B cell (primary cell): ENCODE measurements at regions not wholly inside any gene's neighbourhood (a gene's known extent, or its start where the extent isn't known, plus 50 kb on each side); places are given as distances from the start of the nearest gene placed in this dataset.

Experiments
- ATAC-seq: fragments of 200-7000 bp; cut with Tn5 transposase; one replicate; pipeline ENCODE4 v1.10.0; 2021; ENCODE audit warnings: low read depth, mild to moderate bottlenecking, moderate number of reproducible peaks, moderate library complexity
- CTCF ChIA-PET: fragments of 350-600 bp; sonication (Branson Sonifier 250); formaldehyde crosslinking; loops from one replicate; lab custom pipeline; 2021; ENCODE audit warnings: antibody characterized with exemption, inconsistent platforms; lab: Charles Lee
- POLR2A ChIA-PET: fragments of 350-600 bp; sonication (Branson Sonifier 250); formaldehyde crosslinking; loops from one replicate; lab custom pipeline; 2021; ENCODE audit warnings: antibody characterized with exemption; lab: Charles Lee
- DNase-seq: peaks from one replicate; pipeline ENCODE4 v3.0.0; 2013
- H2AFZ ChIP-seq: 2 replicates; pipeline ENCODE4 v1.6.1; 2012; ENCODE audit warnings: mild to moderate bottlenecking, low read depth, low read length; ENCODE audit not compliant: insufficient read depth, poor library complexity, severe bottlenecking
- H3K27ac ChIP-seq, 2 donors: 1 replicate in 1 of 2; 2 replicates in 1 of 2; pipeline ENCODE4 v1.5.1; 2012 to 2013; ENCODE audit warnings: low read length in 2 of 2, mild to moderate bottlenecking in 2 of 2, moderate library complexity in 1 of 2
- H3K27me3 ChIP-seq, 4 experiments: fragments of 200-600 bp in 1 of 4; sonication (generic) in 1 of 4; replicated peaks in 1 of 4; 1 replicate in 2 of 4; 2 replicates in 2 of 4; pipeline versions ENCODE4 v1.6.1 to v1.7.0; 2013 to 2016; ENCODE audit warnings: low read length in 3 of 4, mild to moderate bottlenecking in 2 of 4, mixed read lengths in 1 of 4, moderate library complexity in 1 of 4; ENCODE audit not compliant: insufficient read depth in 4 of 4, control insufficient read depth in 3 of 4; ENCODE audit errors: control extremely low read depth in 1 of 4
- H3K36me3 ChIP-seq, 2 experiments: replicated peaks in 1 of 2; 1 replicate in 1 of 2; 2 replicates in 1 of 2; pipeline versions ENCODE4 v1.6.1 to v1.7.1; 2013; ENCODE audit warnings: low read length in 1 of 2; ENCODE audit not compliant: insufficient read depth in 2 of 2, control insufficient read depth in 1 of 2; ENCODE audit errors: control extremely low read depth in 1 of 2, extremely low read depth in 1 of 2
- H3K4me1 ChIP-seq, 2 donors: fragments of 200-600 bp in 1 of 2; sonication (generic) in 1 of 2; 1 replicate in 1 of 2; 2 replicates in 1 of 2; pipeline versions ENCODE4 v1.5.1 to v1.6.1; 2013 to 2017; ENCODE audit warnings: low read length in 2 of 2; ENCODE audit not compliant: control insufficient read depth in 2 of 2, insufficient read depth in 2 of 2
- H3K4me2 ChIP-seq: replicated peaks from 2 replicates; pipeline ENCODE3; 2012; ENCODE audit warnings: mild to moderate bottlenecking, low read depth, low read length; ENCODE audit not compliant: poor library complexity, severe bottlenecking
- H3K4me3 ChIP-seq, 5 experiments: fragments of 200-600 bp in 1 of 5; sonication (generic) in 1 of 5; 1 replicate in 3 of 5; 2 replicates in 2 of 5; pipeline versions ENCODE4 v1.5.1 to v1.7.0; 2011 to 2016; ENCODE audit warnings: low read length in 4 of 5, mild to moderate bottlenecking in 4 of 5, low read depth in 2 of 5, control low read depth in 1 of 5, moderate library complexity in 1 of 5; ENCODE audit not compliant: insufficient read depth in 1 of 5; ENCODE audit errors: control extremely low read depth in 1 of 5, extremely low read depth in 1 of 5
- H3K79me2 ChIP-seq: fragments of 200-600 bp; sonication (generic); one replicate; pipeline ENCODE4 v1.6.0; 2016; ENCODE audit warnings: low read length; ENCODE audit not compliant: control insufficient read depth, insufficient read depth
- H3K9ac ChIP-seq: fragments of 200-600 bp; sonication (generic); 2 replicates; pipeline ENCODE4 v1.6.1; 2017; ENCODE audit warnings: mild to moderate bottlenecking, low read length, moderate library complexity
- H3K9me3 ChIP-seq, 3 donors: one replicate each; pipeline versions ENCODE4 v1.6.1 to v1.7.1; 2013; ENCODE audit warnings: low read length in 2 of 3; ENCODE audit not compliant: control insufficient read depth in 2 of 3, insufficient read depth in 1 of 3; ENCODE audit errors: control extremely low read depth in 1 of 3
- H4K20me1 ChIP-seq: 2 replicates; pipeline ENCODE4 v1.6.0; 2012; ENCODE audit warnings: mild to moderate bottlenecking, low read length; ENCODE audit not compliant: insufficient read depth, control insufficient read depth, poor library complexity, severe bottlenecking
- H3K27ac Mint-ChIP-seq: one replicate; pipeline ENCODE4 v1.8.0; 2021; ENCODE audit warnings: mixed read lengths
- H3K27me3 Mint-ChIP-seq: one replicate; pipeline ENCODE4 v1.8.0; 2021; ENCODE audit warnings: mixed read lengths
- H3K4me1 Mint-ChIP-seq: one replicate; pipeline ENCODE4 v1.8.0; 2021; ENCODE audit warnings: mixed read lengths
- H3K4me3 Mint-ChIP-seq: one replicate; pipeline ENCODE4 v1.8.0; 2021; ENCODE audit warnings: mixed read lengths
- H3K9me3 Mint-ChIP-seq: one replicate; pipeline ENCODE4 v1.8.0; 2022; ENCODE audit warnings: mixed read lengths; ENCODE audit not compliant: insufficient read depth
- CTCF ChIP-seq: fragments of 200-600 bp; IDR thresholded peaks from one replicate; pipeline ENCODE4 v1.8.0; 2022; ENCODE audit warnings: antibody characterized with exemption, mild to moderate bottlenecking
- EZH2 ChIP-seq: IDR thresholded peaks from 2 replicates; pipeline ENCODE4 v1.6.1; 2012; ENCODE audit warnings: borderline replicate concordance, low read depth, mild to moderate bottlenecking, moderate library complexity, low read length; ENCODE audit not compliant: insufficient read depth, poor library complexity, severe bottlenecking
- WGBS: methylation state at CpG from one replicate; pipeline ENCODE4 v1.1.5; 2013; ENCODE audit warnings: missing lambda C conversion rate; ENCODE audit not compliant: insufficient coverage; 5-methylcytosine and 5-hydroxymethylcytosine counted together
- intact Hi-C: fragments of 100-400 bp; cut with micrococcal nuclease; formaldehyde crosslinking; loops from one replicate; pipeline ENCODE4 v1.10.0; 2022

- H3K4me3 ChIP-seq = no peak overlapping the region
- no peaks in the 10 kb centered on the region for H3K36me3 ChIP-seq
- Mint-ChIP-seq H3K4me3 (no peak overlapping the region), H3K4me1 (no peaks in the 10 kb centered on the region), H3K27me3 (no peaks in the 10 kb centered on the region), H3K27ac (no peak overlapping the region), H3K9me3 (peaks cover 3% of the 10 kb centered on the region)
- no peak for DNase-seq
- H3K27me3 ChIP-seq = no peaks in the 10 kb centered on the region
- no peak for TF ChIP-seq EZH2
- no peak for TF ChIP-seq CTCF
- no peak overlapping the region for H3K9ac ChIP-seq
- intact Hi-C loops = no loop called here
- no peaks in the 10 kb centered on the region for H3K79me2 ChIP-seq
- no peak overlapping the region for H3K27ac ChIP-seq
- ATAC-seq = no peak
- H3K4me2 ChIP-seq = no peak overlapping the region
- WGBS = 95% methylated on average over 2 of the region's 2 CpGs
- no peaks in the 10 kb centered on the region for H3K4me1 ChIP-seq
- H2AFZ ChIP-seq = no peak overlapping the region
- H4K20me1 ChIP-seq = no peaks in the 10 kb centered on the region
- ChIA-PET POLR2A (no interaction called here), CTCF (no interaction called here)
- no peaks in the 10 kb centered on the region for H3K9me3 ChIP-seq
Observed at GRCh38 chr5:17828681-17829080, 194.4 kb downstream of the TAF11L14 start.

GRCh38 chr5:17829456-17829855 lies 195.2 kb downstream of the TAF11L14 start:
- Histone ChIP-seq H4K20me1 (no peaks in the 10 kb centered on the region), H3K9ac (no peak overlapping the region), H2AFZ (no peak overlapping the region), H3K4me1 (no peaks in the 10 kb centered on the region), H3K36me3 (no peaks in the 10 kb centered on the region), H3K4me3 (no peak overlapping the region), H3K4me2 (no peak overlapping the region), H3K27me3 (no peaks in the 10 kb centered on the region), H3K9me3 (no peaks in the 10 kb centered on the region), H3K79me2 (no peaks in the 10 kb centered on the region), H3K27ac (no peak overlapping the region)
- no peak overlapping the region for H3K4me3 Mint-ChIP-seq
- no CpG with 5 or more reads among the region's 3 CpGs for WGBS
- no peaks in the 10 kb centered on the region for H3K4me1 Mint-ChIP-seq
- H3K27me3 Mint-ChIP-seq = no peaks in the 10 kb centered on the region
- ChIA-PET CTCF (no interaction called here), POLR2A (no interaction called here)
- DNase-seq = no peak
- no peak for ATAC-seq
- intact Hi-C loops = no loop called here
- no peak overlapping the region for H3K27ac Mint-ChIP-seq
- TF ChIP-seq CTCF = no peak
- TF ChIP-seq EZH2 = no peak
- peaks cover 3% of the 10 kb centered on the region for H3K9me3 Mint-ChIP-seq
